HS-5 (cell line): ENCODE measurements at regions not wholly inside any gene's neighbourhood (a gene's known extent, or its start where the extent isn't known, plus 50 kb on each side); places are given as distances from the start of the nearest gene placed in this dataset.

Experiments
- DNase-seq: peaks from one replicate; pipeline ENCODE4 v3.0.0-alpha.2; 2012; ENCODE audit warnings: low read depth

DNA sequence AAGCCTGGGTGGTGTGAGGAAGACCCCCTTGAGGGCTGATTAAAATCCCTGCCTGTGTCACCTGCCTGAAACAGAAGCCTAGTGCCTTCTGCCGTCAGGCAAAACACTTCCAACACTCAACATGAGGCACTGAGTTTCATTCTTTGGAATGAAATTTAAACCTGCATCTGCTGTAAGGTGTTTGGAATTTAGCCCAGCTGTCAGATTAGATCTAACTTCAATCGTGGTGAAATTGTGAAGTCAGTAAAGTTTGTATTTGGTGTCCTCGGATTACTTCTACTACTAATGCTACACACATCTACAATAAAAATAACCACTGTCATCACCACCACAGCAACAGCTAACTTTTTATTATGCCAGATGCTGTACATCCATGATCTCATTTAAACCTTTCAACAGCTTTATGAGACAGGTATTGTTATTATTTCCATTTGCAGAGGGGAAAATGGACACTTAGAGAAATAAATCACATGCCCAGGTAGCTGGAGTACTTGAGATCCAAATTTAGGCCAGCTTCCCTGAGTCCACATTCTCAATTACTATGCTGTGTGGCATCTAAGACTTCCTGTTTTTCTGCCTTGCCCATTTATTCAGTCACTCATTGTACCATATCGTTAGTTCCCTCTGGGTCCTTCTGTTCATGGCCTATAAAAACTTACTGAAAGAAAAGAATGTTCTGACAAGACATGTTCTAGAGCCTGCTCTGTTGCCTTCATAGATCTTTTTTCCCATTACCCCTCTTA is 98.2 kb upstream of the GCFC2 start:
- no peak for DNase-seq

- no peak for DNase-seq
These were observed 97.3 kb upstream of the GCFC2 start for GRCh38 chr2:75807992-75808391.

DNA sequence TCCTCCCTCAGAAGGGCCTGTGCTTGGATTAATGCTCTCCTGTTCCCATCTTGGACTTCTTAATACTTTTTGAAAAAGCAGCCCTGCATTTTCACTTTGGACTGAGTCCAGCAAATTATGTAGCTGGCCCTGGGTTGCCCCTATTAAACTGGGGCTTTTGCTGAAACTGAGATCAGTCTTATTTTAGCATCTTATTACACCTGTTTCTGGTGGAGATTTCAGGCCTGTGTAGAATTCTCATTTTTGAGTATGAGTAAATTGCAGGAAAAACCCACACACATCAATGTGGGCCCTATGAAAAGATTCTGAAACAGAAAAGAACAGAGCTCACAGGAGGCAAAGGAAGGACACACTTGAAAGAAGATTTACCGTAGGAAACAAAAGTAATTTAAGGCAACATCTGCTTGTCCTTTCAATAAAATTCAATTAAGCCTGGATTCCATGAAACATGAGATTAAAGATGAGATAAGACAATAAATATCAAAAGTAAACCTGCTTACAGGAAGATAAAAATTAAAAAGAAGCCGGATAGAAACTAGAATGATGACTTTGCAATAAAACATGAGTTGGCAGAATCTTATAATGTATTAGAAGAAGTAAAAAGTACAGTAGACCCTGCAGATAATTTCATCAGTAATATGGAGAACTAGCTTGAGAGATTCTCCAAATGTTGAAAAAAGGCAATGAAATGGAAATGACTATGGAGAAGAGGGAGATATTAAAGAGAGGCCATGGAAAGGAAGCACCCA is 90.7 kb upstream of the GCFC2 start:
- DNase-seq, result no peak

GRCh38 chr2:75800456-75800855 is 89.7 kb upstream of the GCFC2 start:
- DNase-seq, result no peak

DNA sequence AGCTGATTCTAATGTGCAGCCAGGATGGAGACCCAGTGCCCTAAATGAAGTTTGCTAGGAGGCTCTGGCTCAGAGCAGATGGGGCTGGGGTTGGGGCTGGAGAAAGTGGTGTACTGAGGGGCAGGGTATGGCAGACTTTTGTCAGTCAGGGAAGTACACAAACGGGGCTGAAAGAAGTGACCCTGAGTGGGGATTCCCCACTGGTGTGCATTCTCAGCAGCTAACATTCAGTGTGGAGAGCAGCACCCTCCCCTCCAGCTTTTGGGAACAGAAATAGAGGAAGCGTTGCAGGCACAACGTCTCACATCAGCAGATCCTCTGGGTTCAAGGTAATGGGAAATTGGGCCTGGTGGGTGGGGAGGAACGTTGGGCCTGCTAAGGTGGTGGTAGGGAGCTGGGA is 89.1 kb upstream of the GCFC2 start:
- no peak for DNase-seq

DNA sequence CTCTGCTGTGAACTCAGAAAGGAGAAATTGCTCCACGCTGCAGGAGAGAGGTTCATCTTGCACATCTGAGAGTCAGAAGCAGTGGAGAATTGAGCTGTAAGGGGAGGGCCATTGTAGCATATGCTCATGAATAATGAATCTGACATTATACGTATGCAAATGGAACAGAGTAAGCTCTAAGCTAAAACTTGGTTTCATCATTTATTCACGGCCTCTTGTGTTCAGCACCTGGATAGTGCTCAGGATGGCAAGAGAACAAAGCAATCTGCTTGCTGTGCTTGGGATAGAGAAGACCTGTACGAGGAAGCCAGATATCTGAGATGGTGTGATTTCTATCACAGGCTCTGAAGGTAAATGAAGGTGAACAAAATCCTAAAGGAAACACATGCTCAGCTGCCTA is 87.9 kb upstream of the GCFC2 start:
- DNase-seq, result no peak

DNA sequence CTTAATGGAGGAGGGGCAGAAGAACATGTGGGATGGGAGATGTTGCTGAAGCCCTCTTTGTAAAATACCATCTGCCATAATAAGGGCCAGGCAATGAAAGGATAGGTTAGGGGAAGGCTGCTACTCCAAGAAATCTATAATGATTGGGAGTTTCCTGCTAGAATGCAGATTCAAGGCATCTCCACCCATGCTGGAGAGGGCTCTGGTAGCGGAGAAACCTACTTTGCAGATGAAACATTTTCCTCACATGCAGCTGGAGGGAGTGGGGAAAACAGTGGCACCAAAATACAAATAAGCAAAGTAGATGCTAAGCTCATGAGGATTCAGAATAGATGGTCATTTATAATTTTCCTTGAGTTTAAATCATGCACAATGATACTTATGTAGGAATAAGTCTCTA is 82.3 kb upstream of the GCFC2 start:
- DNase-seq, result no peak

GRCh38 chr2:75792146-75792545 is 81.4 kb upstream of the GCFC2 start:
- no peak for DNase-seq

DNA sequence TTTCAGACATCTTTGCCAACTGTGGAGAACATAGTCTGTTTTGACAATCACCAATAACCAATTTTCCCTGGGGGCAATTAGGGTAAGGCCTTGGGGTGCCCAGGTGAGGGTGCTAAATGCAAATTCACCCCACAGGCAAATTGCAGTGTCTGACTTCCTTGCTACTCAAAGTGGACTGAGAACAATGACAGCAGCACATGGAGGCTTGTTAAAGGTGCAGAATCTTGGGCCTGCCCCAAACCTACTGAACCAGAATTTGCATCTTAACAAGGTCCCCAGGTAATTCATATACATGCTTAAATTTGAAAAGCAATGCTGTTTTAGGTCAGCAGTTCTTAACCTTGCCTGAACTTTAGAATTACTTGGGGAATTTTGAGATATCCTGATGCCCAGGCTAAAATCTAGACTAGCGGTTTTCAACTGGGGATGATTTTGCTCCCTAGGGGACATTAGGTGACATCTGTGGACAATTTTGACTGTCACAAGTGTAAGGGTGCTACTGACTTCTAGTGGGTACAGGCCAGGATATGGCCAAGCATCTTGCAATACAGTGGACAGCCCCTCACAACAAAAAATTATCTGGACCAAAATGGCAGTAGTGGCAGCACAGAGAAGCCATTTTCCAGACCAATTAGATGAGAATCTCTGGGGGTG is 80.2 kb upstream of the GCFC2 start:
- DNase-seq, result no peak

DNA sequence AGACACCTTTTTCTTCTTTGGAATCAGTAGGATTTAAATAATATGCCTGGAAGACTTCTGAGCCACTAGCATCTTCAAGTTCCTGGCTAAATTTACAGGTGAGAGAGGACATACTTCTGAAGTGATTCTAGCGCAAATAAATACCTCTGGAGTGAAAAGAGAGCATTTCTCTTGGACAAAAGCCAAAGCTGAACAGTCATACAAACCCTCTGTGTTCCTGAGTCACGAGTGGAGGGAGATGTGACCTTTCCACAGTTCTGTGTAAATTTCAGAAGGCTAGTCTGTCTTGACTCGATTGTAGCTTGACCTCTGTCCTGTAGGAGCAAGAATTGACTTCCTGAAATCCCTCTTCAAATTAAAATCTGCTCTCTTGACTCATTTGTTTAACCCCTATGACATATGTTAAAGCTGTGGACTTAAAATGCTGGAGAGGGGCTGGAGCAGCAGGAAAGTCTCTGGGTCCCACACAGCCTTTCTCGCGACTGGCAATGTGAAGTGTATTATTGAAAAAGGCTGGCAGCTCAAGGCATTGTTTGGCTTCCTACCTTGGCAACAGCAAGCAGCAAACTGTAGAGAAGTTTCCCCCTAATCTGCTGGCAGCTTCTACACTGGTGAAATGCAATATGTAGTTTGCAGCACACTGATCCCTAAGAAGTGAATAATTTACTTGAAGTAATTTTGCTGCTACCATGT is 79.6 kb upstream of the GCFC2 start:
- no peak for DNase-seq

- DNase-seq, result no peak
These were observed 78.2 kb upstream of the GCFC2 start for GRCh38 chr2:75788902-75789301.

GRCh38 chr2:75788154-75788553 is 77.4 kb upstream of the GCFC2 start:
- DNase-seq, result no peak

DNA sequence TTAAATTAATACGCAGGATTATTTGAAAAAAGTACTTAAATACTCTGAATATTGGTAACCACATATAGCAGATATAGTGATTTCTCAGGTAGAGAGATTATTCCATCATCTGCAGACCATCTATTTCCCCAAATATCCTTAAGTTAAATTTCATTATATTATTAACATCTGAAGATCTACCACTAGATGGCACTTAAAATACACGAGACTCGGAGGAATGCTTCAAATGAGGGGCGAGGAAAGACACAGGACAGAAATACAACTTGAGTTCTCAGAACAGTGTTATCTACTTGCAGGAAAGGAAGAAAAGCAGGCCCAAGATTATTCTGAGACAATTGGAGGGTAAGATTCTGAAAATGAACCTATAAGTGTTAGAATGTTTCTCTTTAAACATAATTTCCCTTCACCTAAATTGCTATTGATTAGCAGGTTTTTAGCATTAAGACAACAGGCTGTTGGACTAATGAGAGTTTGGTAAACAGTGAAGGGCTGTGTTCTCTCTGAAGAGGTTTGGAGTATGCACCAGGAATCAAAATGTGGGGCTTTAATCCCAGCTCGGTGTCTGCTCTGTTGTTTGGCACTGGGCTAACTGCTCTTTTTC is 76.9 kb upstream of the GCFC2 start:
- DNase-seq, result no peak

- no peak for DNase-seq
These were observed 64.7 kb upstream of the GCFC2 start for GRCh38 chr2:75775311-75775823.

GRCh38 chr2:75772908-75773630 is 62.4 kb upstream of the GCFC2 start:
- DNase-seq, result no peak

GRCh38 chr2:75765798-75766197 is 55.1 kb upstream of the GCFC2 start:
- no peak for DNase-seq

DNA sequence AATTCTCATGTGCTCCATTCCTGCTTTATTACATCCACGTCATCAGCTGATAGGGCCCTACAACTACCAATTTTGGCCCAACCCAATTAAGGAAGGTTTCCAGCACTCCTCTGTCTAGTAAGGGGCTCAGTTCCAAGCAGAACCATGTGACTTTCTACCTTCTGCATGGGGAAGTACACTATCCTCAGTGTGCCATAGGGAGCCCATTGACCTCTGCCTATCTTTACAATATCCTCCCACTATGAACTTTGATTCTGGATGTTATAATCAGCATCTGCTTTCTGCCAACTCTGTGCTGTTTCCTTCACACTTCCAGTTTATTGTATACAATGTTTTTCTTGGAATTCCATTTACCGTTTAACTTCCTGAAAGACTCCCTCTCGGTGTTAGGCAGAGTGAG is 53.9 kb upstream of the GCFC2 start:
- DNase-seq, result no peak
